ENCODE measurements at regions not wholly inside any gene's neighbourhood (a gene's known extent, or its start where the extent isn't known, plus 50 kb on each side); places are given as distances from the start of the nearest gene placed in this dataset.

DNA sequence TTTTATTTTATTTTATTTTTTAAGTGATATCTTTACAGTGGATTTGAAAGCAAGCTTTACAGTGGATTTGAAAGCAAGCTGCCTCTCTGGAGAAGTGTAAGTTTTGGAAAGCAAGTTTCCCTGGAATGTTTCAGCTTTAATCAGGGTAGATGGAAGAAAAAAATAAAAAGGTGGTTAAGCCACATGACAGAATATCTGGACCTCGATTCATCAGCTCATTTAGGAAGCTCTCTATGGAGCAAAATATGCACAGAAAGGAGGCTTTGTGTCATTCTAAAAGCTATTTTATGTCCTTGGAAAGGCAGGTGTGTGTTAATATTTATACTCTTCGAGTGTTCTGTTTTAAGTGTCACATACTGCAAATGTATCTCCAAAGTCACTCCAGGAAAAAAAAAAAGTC, 409.2 kb upstream of the KLF4 start:
- TF ChIP-seq POLR2A (IDR thresholded peaks at IDR 0.05) = no peak
- TF ChIP-seq, protein P1, sequence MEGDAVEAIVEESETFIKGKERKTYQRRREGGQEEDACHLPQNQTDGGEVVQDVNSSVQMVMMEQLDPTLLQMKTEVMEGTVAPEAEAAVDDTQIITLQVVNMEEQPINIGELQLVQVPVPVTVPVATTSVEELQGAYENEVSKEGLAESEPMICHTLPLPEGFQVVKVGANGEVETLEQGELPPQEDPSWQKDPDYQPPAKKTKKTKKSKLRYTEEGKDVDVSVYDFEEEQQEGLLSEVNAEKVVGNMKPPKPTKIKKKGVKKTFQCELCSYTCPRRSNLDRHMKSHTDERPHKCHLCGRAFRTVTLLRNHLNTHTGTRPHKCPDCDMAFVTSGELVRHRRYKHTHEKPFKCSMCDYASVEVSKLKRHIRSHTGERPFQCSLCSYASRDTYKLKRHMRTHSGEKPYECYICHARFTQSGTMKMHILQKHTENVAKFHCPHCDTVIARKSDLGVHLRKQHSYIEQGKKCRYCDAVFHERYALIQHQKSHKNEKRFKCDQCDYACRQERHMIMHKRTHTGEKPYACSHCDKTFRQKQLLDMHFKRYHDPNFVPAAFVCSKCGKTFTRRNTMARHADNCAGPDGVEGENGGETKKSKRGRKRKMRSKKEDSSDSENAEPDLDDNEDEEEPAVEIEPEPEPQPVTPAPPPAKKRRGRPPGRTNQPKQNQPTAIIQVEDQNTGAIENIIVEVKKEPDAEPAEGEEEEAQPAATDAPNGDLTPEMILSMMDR (IDR thresholded peaks at IDR 0.05) = no peak

All from right lobe of liver (tissue), 4 donors.